GM23248 (cell line): ENCODE measurements at regions not wholly inside any gene's neighbourhood (a gene's known extent, or its start where the extent isn't known, plus 50 kb on each side); places are given as distances from the start of the nearest gene placed in this dataset.

ENCODE experiments used
- EZH2 ChIP-seq: fragments of 200-600 bp; sonication (generic); IDR thresholded peaks from 2 replicates; pipeline ENCODE4 v1.6.1; 2018; ENCODE audit warnings: antibody characterized with exemption, mild to moderate bottlenecking; ENCODE audit not compliant: insufficient read depth, poor library complexity, severe bottlenecking
- EZH2phosphoT487 ChIP-seq: fragments of 200-600 bp; sonication (generic); IDR thresholded peaks from 2 replicates; pipeline ENCODE4 v1.6.1; 2018; ENCODE audit warnings: antibody characterized with exemption, moderate library complexity, mild to moderate bottlenecking, low read depth; ENCODE audit not compliant: insufficient read depth

DNA sequence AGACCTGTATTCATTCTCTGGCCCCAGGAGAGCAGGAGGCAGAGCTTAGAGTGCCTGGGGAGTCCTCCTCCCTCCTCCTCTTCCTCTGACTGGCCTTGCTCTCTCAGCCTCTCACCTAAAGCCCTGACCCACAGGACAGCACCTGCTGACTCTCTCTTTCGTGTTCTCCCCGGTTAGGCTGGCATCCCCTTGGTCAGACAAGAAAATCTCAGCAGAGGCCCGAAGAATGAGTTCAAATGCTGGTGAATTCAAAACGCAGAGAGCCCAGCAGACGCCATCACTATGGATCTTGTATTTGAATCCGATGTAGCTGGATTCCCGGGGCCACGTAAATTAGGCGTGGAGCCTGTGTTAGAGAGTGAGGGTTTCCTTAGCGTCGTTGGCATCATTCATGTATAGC is 255.3 kb downstream of the KLF6 start:
- no peak for TF ChIP-seq EZH2phosphoT487
- no peak for TF ChIP-seq EZH2
